Lung (tissue), 11 donors: ENCODE measurements at regions not wholly inside any gene's neighbourhood (a gene's known extent, or its start where the extent isn't known, plus 50 kb on each side); places are given as distances from the start of the nearest gene placed in this dataset.

Source experiments
- ATAC-seq: fragments of 200-7000 bp; cut with Tn5 transposase; one replicate; pipeline ENCODE4 v1.9.1; 2020; ENCODE audit warnings: moderate number of reproducible peaks; ENCODE audit not compliant: insufficient read depth, low FRiP score
- DNase-seq, 3 donors: peaks; one replicate each; pipeline ENCODE4 v3.0.0-alpha.2; 2013 to 2017
- H3K27ac ChIP-seq, 2 donors: one replicate each; pipeline ENCODE4 v1.5.1; 2013; ENCODE audit warnings: mild to moderate bottlenecking in 2 of 2, moderate library complexity in 2 of 2, control low read depth in 1 of 2, inconsistent platforms in 1 of 2, low read depth in 1 of 2, low read length in 1 of 2
- H3K27me3 ChIP-seq, 3 donors: one replicate each; pipeline ENCODE4 v1.5.1; 2013; ENCODE audit warnings: low read length in 2 of 3; ENCODE audit not compliant: control insufficient read depth in 3 of 3, insufficient read depth in 3 of 3
- H3K36me3 ChIP-seq, 4 donors: one replicate each; pipeline ENCODE4 v1.5.1; 2013; ENCODE audit warnings: low read length in 4 of 4, mild to moderate bottlenecking in 1 of 4, moderate library complexity in 1 of 4; ENCODE audit not compliant: control insufficient read depth in 4 of 4, insufficient read depth in 4 of 4
- H3K4me1 ChIP-seq, 5 donors: one replicate each; pipeline ENCODE4 v1.5.1; 2013; ENCODE audit warnings: low read length in 5 of 5, mild to moderate bottlenecking in 2 of 5, moderate library complexity in 1 of 5; ENCODE audit not compliant: control insufficient read depth in 5 of 5, insufficient read depth in 5 of 5
- H3K4me3 ChIP-seq: one replicate; pipeline ENCODE4 v1.5.1; 2013; ENCODE audit warnings: mild to moderate bottlenecking, control low read depth, moderate library complexity
- H3K9ac ChIP-seq, 2 donors: one replicate each; pipeline ENCODE4 v1.5.1; 2013; ENCODE audit warnings: low read length in 2 of 2, control low read depth in 1 of 2; ENCODE audit not compliant: insufficient read depth in 1 of 2
- H3K9me3 ChIP-seq, 4 donors: one replicate each; pipeline ENCODE4 v1.5.1; 2013; ENCODE audit warnings: low read length in 3 of 4, mild to moderate bottlenecking in 1 of 4, moderate library complexity in 1 of 4; ENCODE audit not compliant: control insufficient read depth in 4 of 4, insufficient read depth in 3 of 4
- CTCF ChIP-seq: IDR thresholded peaks from 2 replicates; pipeline ENCODE4 v1.5.1; 2012; ENCODE audit warnings: mild to moderate bottlenecking; ENCODE audit errors: control extremely low read depth, extremely low read depth
- WGBS, 2 donors: extraction: QIAGEN DNeasy Blood & Tissue Kit; methylation state at CpG; one replicate each; pipeline ENCODE4 v1.1.7; 2013; 5-methylcytosine and 5-hydroxymethylcytosine counted together
- donor health status: control.
- donor health status: control.
- donor health status: Bipolar disorder and iron deficiency.
- donor health status: healthy.
- donor health status: DM: yes; HTN: yes; CAD: no.

- Histone ChIP-seq H3K9me3 (no peaks in the 10 kb centered on the region), H3K4me3 (no peak overlapping the region), H3K27ac (no peak overlapping the region), H3K4me1 (peaks cover 0 to 5% (median 0%) of the 10 kb centered on the region in 5 donors), H3K27me3 (no peaks in the 10 kb centered on the region), H3K9ac (no peak overlapping the region), H3K36me3 (no peaks in the 10 kb centered on the region)
- ATAC-seq (no peak), DNase-seq (no peak)
- WGBS, 2 donors: 86 to 90% methylated on average over 5 of the region's 5 CpGs
- no peak for TF ChIP-seq CTCF
Observed at GRCh38 chr17:77593081-77593480, 365.4 kb upstream of the TNRC6C start.

GRCh38 chr17:77594416-77595209 is 363.9 kb upstream of the TNRC6C start:
- Histone ChIP-seq H3K9ac (no peak overlapping the region), H3K27me3 (no peaks in the 10 kb centered on the region), H3K9me3 (no peaks in the 10 kb centered on the region), H3K27ac (no peak overlapping the region), H3K4me1 (peaks cover 0 to 5% (median 0%) of the 10 kb centered on the region in 5 donors), H3K36me3 (no peaks in the 10 kb centered on the region), H3K4me3 (no peak overlapping the region)
- no peak for ATAC-seq
- no peak for TF ChIP-seq CTCF
- DNase-seq: no peak
- 74 to 82% methylated on average over 7 of the region's 7 CpGs for WGBS, 2 donors

- no peak overlapping the region for H3K9ac ChIP-seq
- 80 to 85% methylated on average over 22 of the region's 22 CpGs for WGBS, 2 donors
- H3K27ac ChIP-seq: no peak overlapping the region
- DNase-seq (no peak), ATAC-seq (no peak)
- no peaks in the 10 kb centered on the region for H3K36me3 ChIP-seq
- peaks cover 0 to 5% (median 2%) of the 10 kb centered on the region in 5 donors for H3K4me1 ChIP-seq
- H3K9me3 ChIP-seq: peaks cover 0 to 4% (median 0%) of the 10 kb centered on the region in 4 donors
- no peak overlapping the region for H3K4me3 ChIP-seq
- TF ChIP-seq CTCF: no peak
- no peaks in the 10 kb centered on the region for H3K27me3 ChIP-seq
Observed at GRCh38 chr17:77596491-77597417, 361.7 kb upstream of the TNRC6C start.
